GM12874 (cell line): ENCODE measurements at regions not wholly inside any gene's neighbourhood (a gene's known extent, or its start where the extent isn't known, plus 50 kb on each side); places are given as distances from the start of the nearest gene placed in this dataset.

Experiments used
- CTCF ChIP-seq: IDR thresholded peaks from 2 replicates; pipeline ENCODE4 v1.5.1; 2011; ENCODE audit warnings: low read depth, mild to moderate bottlenecking, control low read depth, low read length, moderate library complexity; ENCODE audit not compliant: insufficient read depth

GRCh38 chr5:26329562-26330189 lies 708.7 kb downstream of the CDH9 start:
- TF ChIP-seq CTCF = no peak

GRCh38 chr5:26326153-26326759 lies 712.1 kb downstream of the CDH9 start:
- no peak for TF ChIP-seq CTCF

- TF ChIP-seq CTCF = no peak
Measured at GRCh38 chr5:26323794-26324193, 714.6 kb downstream of the CDH9 start.

GRCh38 chr5:26321278-26321677 lies 717.1 kb downstream of the CDH9 start:
- TF ChIP-seq CTCF = no peak

GRCh38 chr5:26310415-26310814 lies 728.0 kb downstream of the CDH9 start:
- no peak for TF ChIP-seq CTCF

- TF ChIP-seq CTCF = no peak
Measured at GRCh38 chr5:26295541-26295940, 742.8 kb downstream of the CDH9 start.

GRCh38 chr5:26282190-26282589 lies 756.2 kb downstream of the CDH9 start:
- TF ChIP-seq CTCF = no peak

- TF ChIP-seq CTCF = no peak
Measured at GRCh38 chr5:26278078-26278477, 760.3 kb downstream of the CDH9 start.
